ENCODE measurements at regions not wholly inside any gene's neighbourhood (a gene's known extent, or its start where the extent isn't known, plus 50 kb on each side); places are given as distances from the start of the nearest gene placed in this dataset.
"Not testable (repeated sequence)": the region's sequence is repeated elsewhere in the genome, so short reads cannot be mapped to it uniquely, and the experiment has no call there.

DNA sequence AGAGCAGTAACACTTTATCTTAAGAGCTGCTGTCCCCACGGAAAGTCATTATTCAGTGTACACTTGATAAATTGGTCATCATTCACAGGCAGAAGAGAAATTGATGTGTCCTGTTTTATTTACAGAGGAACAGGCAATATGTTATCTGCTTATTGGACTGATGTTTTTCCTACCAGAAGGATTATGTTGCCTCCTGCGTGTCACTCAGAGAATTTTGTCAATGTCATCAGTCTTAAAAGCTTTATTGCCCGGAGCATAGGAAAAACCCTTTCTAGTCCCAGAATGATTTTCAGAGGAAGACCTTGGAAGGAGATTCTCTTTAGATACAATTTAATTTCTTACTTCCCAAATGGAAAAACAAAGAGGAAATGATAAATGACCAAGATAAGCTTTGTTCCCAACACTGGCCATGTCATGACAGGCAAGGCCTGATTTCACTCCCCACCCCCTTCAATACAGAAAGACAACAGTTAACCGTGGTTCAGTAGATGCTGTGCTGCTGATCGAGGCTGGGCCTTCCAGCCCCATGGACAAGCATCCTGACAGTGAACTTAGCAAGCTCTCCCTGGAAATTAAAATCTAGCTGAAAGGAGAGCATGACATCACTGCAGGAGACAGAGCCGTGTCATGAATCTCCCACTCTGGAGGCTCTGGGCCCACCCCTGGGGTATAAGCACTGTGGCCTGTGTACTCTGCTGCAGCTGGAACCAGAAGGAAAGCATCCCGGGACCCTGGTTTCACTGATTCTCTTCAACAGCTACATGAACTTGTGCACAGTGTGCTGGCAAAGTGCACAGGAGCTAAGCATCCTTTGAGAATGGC lies 118.8 kb upstream of the LYZL2 start:
- Histone ChIP-seq H3K36me3 (no peaks in the 10 kb centered on the region), H3K27ac (no peak overlapping the region), H3K27me3 (no peaks in the 10 kb centered on the region), H3K9me3 (no peaks in the 10 kb centered on the region), H3K4me1 (no peaks in the 10 kb centered on the region), H3K4me3 (no peak overlapping the region)
- TF ChIP-seq POLR2A (IDR thresholded peaks at IDR 0.05), result no peak
- DNase-seq, result no peak

DNA sequence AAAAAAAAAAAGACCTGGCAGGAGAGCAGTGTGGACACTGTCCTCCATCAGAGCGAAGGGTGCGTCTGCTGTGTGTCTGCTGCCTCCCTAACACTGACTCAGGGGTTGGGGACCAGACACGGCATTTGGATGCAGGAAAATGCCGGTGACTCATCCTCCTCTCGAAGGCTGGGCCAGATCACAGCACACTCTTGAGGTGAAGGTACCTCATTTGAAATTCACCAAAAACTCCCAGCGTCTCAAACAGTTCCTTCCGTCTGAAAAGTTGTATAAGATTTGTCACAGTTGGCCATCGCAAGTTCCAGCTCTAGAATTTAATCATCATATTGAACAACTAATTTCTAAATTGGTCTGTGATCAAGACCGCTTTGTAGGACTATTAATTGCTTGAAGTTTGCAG lies 118.1 kb upstream of the LYZL2 start:
- H3K4me3 ChIP-seq, result no peak overlapping the region
- TF ChIP-seq, protein P1, sequence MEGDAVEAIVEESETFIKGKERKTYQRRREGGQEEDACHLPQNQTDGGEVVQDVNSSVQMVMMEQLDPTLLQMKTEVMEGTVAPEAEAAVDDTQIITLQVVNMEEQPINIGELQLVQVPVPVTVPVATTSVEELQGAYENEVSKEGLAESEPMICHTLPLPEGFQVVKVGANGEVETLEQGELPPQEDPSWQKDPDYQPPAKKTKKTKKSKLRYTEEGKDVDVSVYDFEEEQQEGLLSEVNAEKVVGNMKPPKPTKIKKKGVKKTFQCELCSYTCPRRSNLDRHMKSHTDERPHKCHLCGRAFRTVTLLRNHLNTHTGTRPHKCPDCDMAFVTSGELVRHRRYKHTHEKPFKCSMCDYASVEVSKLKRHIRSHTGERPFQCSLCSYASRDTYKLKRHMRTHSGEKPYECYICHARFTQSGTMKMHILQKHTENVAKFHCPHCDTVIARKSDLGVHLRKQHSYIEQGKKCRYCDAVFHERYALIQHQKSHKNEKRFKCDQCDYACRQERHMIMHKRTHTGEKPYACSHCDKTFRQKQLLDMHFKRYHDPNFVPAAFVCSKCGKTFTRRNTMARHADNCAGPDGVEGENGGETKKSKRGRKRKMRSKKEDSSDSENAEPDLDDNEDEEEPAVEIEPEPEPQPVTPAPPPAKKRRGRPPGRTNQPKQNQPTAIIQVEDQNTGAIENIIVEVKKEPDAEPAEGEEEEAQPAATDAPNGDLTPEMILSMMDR (IDR thresholded peaks at IDR 0.05), result no peak
- TF ChIP-seq POLR2A (IDR thresholded peaks at IDR 0.05), result no peak
- no peaks in the 10 kb centered on the region for H3K4me1 ChIP-seq
- H3K36me3 ChIP-seq, result no peaks in the 10 kb centered on the region
- H3K9me3 ChIP-seq, result no peaks in the 10 kb centered on the region
- no peaks in the 10 kb centered on the region for H3K27me3 ChIP-seq
- DNase-seq, result no peak
- H3K27ac ChIP-seq, result no peak overlapping the region

DNA sequence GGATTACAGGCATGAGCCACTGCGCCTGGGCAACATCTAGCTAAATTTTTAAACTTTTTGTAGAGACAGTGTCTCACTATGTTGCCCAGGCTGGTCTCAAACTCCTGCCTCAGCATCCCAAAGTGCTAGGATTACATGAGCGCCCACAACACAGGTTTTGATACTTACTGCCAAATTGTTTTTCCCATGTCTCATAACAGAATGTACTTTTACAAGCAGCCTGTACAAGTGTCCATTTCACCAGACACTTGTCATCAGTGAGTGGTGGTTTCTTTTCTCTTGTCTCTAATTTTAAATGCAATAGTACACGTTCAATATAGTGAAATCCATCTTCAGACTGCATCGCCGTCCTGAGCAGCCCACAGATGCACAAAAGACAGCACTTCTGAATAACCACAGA lies 116.4 kb upstream of the LYZL2 start:
- TF ChIP-seq, protein P1 (IDR thresholded peaks at IDR 0.05), result no peak
- TF ChIP-seq POLR2A (IDR thresholded peaks at IDR 0.05), result no peak
- H3K9me3 ChIP-seq, result no peaks in the 10 kb centered on the region
- no peak overlapping the region for H3K4me3 ChIP-seq
- no peak overlapping the region for H3K27ac ChIP-seq
- no peaks in the 10 kb centered on the region for H3K4me1 ChIP-seq
- DNase-seq, result no peak
- H3K36me3 ChIP-seq, result no peaks in the 10 kb centered on the region
- no peaks in the 10 kb centered on the region for H3K27me3 ChIP-seq

DNA sequence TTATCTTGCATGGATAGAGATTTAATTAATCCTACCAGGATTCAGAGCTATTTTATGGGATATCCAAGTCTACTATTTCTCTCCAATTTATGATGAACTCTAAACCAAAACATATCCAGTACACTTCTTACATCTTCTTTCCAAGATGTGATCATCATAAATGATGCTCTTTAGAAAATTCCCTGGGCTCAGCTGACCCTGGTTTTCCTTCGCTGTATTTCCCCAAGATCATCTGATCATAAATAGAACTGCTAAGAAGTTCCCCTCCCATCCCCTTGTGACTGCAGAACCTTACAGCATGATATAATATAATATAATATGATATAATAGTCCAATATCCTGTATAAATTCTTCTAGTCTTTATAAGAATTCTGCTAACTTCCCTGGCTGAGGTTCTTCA lies 114.6 kb upstream of the LYZL2 start:
- Histone ChIP-seq H3K4me3 (no peak overlapping the region), H3K36me3 (no peaks in the 10 kb centered on the region), H3K4me1 (no peaks in the 10 kb centered on the region), H3K27ac (peak overlapping the region in 1 of 4 donors; percentile 65), H3K9me3 (no peaks in the 10 kb centered on the region), H3K27me3 (no peaks in the 10 kb centered on the region)
- TF ChIP-seq, protein P1 (IDR thresholded peaks at IDR 0.05), result no peak
- TF ChIP-seq POLR2A (IDR thresholded peaks at IDR 0.05), result no peak
- DNase-seq, result no peak

DNA sequence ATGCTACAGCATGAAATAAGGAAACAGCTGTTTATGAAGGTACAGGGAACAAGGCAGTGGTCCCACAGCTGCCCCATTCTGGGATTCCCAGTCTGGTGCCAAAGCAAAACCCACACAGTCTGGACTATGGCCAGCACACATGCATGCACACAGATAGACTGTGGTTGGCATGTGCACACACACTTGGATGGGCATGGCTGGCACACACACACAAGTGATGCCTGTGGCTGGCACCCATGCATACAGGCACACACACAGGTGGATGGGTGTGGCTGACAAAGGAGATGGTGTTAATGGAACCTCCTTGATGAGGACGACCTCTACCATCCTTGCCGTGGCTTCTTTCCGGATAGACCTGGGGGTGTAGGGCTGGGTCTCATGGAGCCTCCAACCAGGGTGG lies 114.0 kb upstream of the LYZL2 start:
- Histone ChIP-seq H3K4me3 (no peak overlapping the region), H3K27me3 (no peaks in the 10 kb centered on the region), H3K4me1 (no peaks in the 10 kb centered on the region), H3K36me3 (no peaks in the 10 kb centered on the region), H3K9me3 (no peaks in the 10 kb centered on the region), H3K27ac (peak overlapping the region in 2 of 4 donors; percentile 22 to 65)
- DNase-seq, result no peak
- TF ChIP-seq POLR2A (IDR thresholded peaks at IDR 0.05), result no peak
- TF ChIP-seq, protein P1 (IDR thresholded peaks at IDR 0.05), result no peak

DNA sequence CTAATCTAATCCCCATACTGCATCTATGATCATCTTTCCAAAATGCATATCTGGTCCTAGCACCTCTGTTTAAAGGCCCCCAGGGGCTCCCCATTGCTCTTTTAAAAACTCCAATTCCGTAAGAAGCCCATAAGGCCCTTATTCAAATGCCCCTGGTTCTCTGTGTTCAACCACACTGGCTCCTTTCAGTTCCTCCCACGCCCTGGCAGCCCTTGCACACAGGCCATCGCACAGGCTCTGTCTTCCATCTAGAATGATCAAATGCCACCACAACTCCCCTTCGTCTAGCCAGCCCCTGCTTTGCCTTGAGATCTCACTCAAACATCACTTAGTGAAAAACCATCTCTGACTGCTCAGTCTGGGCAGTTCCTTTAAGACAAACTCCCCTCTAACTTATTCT lies 112.9 kb upstream of the LYZL2 start:
- DNase-seq, result no peak
- no peak for TF ChIP-seq POLR2A (IDR thresholded peaks at IDR 0.05)
- TF ChIP-seq, protein P1 (IDR thresholded peaks at IDR 0.05), result no peak
- Histone ChIP-seq H3K9me3 (no peaks in the 10 kb centered on the region), H3K4me3 (no peak overlapping the region), H3K36me3 (no peaks in the 10 kb centered on the region), H3K27me3 (no peaks in the 10 kb centered on the region), H3K27ac (no peak overlapping the region), H3K4me1 (no peaks in the 10 kb centered on the region)

DNA sequence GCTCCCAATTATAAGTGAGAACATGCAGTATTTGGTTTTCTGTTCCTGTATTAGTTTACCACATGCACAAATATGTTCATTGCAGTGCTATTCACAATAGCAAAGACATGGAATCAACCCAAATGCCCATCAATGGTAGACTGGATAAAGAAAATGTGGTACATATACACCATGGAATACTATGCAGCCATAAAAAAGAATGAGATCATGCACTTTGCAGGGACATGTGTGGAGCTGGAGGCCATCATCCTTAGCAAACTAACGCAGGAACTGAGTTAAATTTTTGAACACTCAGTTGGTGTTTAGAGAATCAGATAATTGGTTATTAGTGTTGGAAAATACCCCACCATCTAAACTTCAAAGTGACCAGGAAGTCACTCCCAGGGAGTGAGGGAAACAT lies 111.2 kb upstream of the LYZL2 start:
- not testable (repeated sequence) for H3K9me3 ChIP-seq, H3K27ac ChIP-seq, H3K4me3 ChIP-seq, H3K36me3 ChIP-seq, H3K27me3 ChIP-seq, H3K4me1 ChIP-seq, DNase-seq

Data from Peyer's patch (tissue), 4 donors.